HG03442 (cell line): ENCODE measurements at regions not wholly inside any gene's neighbourhood (a gene's known extent, or its start where the extent isn't known, plus 50 kb on each side); places are given as distances from the start of the nearest gene placed in this dataset.
"Not testable (repeated sequence)": the region's sequence is repeated elsewhere in the genome, so short reads cannot be mapped to it uniquely, and the experiment has no call there.

Experiments
- ATAC-seq: cut with Tn5 transposase; IDR thresholded peaks from one replicate; pipeline ENCODE4 v1.9.1; 2021; ENCODE audit warnings: mild to moderate bottlenecking, moderate library complexity; ENCODE audit not compliant: unreplicated experiment

- not testable (repeated sequence) for ATAC-seq
Measured at GRCh38 chr15:21024235-21024987, 158.3 kb upstream of the POTEB2 start.

DNA sequence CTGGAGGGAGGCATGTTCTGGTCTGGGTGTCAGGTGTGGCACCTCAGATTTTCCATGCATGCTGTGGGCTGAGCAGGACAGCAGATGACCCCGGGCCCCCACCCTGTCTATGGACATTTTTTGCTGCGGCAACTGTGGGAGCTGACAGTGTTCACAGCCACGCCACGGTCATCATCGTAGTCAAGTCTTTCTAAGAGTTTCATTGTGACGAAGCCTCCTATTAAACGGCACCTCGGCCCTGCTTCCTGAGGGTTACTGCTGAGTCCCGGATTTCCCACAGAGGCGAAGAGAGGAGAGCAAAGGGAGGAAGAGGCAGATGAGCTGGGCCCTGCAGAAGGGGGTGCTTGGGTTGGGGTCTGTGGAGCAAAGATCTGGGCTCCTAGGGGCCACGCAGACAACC lies 152.1 kb upstream of the POTEB2 start:
- ATAC-seq: not testable (repeated sequence)

DNA sequence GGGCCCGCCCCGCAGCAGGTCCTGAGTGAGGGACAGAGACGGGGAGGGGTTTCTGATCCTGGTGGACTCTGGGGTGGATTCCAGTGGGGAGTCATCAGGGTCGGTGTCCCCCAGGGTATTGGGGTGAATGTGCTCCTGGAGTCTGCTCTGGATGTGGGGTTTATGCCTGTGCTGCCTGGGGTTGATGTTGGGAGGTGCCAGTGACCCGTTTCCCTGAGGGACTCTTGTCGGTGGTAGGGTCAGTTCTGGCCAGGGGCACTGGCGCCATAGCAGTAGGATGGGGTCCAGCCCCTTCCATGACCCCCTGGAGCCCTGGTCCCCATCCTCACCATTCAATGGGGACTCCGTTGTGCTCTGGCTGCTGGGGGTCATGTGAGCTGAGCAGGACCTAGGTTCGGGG lies 151.2 kb upstream of the POTEB2 start:
- ATAC-seq: not testable (repeated sequence)

DNA sequence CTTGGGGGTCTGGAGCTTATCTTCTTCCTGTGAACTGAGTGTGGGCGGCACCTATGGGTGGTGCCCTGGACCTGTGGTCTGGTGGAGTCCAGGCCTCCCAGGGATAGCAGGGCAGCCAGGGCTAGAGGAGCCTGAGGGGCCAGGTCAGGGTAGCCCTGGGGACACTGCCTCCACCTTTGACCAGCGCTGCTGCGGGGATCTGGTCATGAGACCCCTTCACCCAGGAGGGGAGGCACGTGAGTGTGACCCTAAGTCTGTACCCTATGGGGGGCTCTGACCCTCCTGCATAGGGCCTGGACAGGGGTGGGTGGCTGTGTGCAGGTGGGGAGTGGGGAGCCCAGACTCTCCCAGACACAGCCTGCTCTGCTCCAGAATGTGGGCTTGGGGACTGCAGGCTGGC lies 150.5 kb upstream of the POTEB2 start:
- not testable (repeated sequence) for ATAC-seq

DNA sequence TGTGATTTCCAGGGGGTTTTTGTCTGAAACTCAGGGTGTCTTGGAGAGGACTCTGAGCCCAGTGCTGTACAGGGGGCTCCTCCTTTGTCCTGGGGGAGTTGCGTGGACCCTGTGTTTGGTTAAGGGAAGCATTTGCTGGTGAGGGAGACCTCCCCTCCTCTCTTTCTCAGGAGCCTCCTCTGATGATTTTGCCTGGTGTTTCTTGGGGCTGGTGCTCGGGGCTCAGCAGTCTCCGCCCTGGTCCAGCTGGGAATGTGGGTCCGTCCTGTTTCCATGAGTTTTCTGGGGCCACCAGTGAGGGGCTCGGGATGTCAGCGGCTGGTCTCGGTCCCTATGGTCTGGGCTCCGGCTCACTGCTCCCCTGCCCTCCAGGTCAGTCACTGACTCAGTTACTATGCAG lies 149.1 kb upstream of the POTEB2 start:
- ATAC-seq: not testable (repeated sequence)

- ATAC-seq: not testable (repeated sequence)
Measured at GRCh38 chr15:21013308-21013707, 147.2 kb upstream of the POTEB2 start.

- not testable (repeated sequence) for ATAC-seq
Measured at GRCh38 chr15:21009651-21010050, 143.5 kb upstream of the POTEB2 start.

DNA sequence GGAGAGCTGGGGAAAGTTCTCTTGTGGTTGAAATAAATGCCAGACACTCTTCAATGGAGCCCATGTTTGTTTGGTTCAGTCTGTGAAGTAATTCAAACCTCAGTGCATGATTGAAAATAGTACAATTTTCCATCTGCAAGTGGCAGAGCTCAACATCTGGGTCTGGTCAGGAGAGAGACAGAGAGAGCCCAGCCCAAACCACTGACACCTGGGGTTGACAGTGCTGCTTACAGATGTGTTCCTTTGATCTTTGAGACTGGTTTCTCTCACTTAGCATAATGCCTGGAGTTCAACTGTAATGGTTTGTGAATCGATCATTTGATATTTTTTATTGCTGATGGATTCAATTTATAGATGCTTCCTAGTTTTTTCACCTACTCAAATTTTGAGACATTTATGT lies 137.3 kb upstream of the POTEB2 start:
- ATAC-seq: not testable (repeated sequence)

DNA sequence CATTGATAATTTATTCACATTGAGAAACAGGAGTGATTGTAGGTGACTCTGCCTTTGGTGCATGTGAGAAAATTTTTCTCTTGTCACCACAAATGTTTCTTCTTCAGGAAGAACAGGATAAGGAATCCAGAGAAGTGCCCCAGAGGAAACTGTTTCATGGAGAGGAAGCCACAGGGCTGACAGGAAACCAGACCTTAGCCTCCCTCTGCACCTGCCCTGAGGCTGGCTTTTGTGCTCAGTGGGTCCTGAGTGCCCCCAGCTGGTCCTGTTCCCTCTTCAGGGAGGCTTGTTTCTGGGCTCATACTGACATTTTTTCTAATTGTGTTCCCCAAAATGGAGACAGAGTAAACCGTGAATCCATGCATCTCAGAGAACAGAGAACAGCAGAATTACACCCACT lies 135.8 kb upstream of the POTEB2 start:
- not testable (repeated sequence) for ATAC-seq

DNA sequence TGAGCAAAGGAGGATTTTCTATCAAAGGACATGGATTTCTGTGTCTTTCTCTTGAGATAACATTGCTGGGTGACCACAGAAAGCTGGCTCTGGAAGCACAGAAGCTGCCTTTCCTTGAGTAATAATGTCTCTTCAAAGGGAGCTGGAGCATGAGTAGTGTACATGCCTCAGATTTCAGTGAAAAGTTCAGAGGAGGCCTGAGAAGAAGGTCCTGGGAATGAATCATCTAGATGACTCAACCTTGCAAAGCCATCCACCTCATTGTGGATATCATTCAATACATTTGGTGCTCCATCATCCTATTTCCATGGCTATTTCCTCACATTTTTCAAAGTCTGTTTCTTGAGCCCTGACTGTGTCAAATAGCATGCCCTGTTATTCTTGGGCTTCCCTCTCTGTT lies 125.6 kb upstream of the POTEB2 start:
- not testable (repeated sequence) for ATAC-seq

DNA sequence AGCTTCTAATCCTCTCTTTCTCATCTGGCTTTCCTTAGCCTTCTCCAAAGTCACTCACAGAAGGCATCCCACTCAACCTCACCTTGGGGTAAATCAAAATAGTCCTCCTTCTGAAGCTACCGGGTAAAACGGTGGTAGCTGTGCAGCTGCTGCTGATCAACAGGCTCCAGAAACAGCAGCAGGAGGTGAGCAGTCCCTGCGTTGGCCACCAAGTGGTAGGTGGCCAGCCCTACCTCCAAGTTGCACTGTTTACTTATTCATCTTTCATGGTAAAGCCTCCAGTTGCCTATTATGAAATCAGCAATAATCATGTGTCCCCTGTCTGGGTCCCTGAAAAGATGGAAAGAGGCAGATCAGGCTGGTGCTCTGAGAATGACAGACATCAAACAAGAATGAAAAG lies 125.1 kb upstream of the POTEB2 start:
- ATAC-seq: not testable (repeated sequence)

GRCh38 chr15:20986775-20987174 lies 120.7 kb upstream of the POTEB2 start:
- not testable (repeated sequence) for ATAC-seq

- peak; percentile 71 for ATAC-seq
Measured at GRCh38 chr15:20978057-20978456, 111.9 kb upstream of the POTEB2 start.

DNA sequence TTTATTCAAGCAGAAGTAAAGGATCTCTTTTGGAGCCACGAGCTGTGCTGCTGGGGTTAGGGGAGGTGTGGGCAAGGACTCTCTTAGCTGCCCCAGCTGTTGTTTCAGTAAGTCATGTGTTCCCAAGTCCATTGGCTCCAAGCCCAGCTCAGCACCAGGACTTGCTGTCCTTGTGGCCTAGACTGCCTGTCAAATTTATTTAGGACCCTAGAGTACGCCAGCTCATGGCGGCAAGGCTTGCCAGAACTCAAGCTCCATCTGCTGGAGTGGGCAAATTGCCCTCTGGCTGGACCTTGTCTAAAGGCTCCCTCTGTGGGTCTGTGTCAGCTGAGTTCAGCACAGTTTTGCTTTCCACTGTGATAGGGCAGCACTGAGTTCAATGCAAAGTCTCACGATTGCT lies 106.6 kb upstream of the POTEB2 start:
- not testable (repeated sequence) for ATAC-seq

- not testable (repeated sequence) for ATAC-seq
Measured at GRCh38 chr15:20959299-20959698, 93.2 kb upstream of the POTEB2 start.

DNA sequence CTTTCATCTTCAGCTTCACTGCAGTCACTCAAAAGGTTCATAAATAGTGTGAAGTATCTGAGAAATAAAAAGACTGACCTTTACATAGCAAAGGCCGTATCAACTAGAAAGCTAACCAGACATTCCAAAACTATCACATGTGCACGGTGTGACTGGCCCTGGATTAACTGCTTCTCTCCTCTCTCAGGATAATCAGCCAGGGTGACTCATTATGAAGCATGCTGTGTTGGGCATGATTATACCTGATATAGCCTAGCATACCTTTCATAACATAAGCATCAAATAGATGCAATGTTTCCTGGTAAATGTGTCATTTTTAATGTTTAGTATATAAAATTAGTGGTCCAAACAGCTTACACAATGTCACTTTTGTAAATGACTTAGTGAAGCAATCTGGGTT lies 63.2 kb upstream of the POTEB2 start:
- not testable (repeated sequence) for ATAC-seq
